HepG2 (cell line): ENCODE measurements at regions not wholly inside any gene's neighbourhood (a gene's known extent, or its start where the extent isn't known, plus 50 kb on each side); places are given as distances from the start of the nearest gene placed in this dataset.

Experiments used
- FOSL1 ChIP-seq: sonication (generic); formaldehyde crosslinking; IDR thresholded peaks from 2 replicates; pipeline ENCODE4 v1.9.0; 2021; ENCODE audit warnings: missing genetic modification reagents, borderline replicate concordance
- FOXP1 ChIP-seq, 2 experiments: fragments of 450-650 bp in 1 of 2; IDR thresholded peaks; 2 replicates each; pipeline ENCODE4 v1.6.1; 2017 to 2018; ENCODE audit warnings: antibody characterized with exemption in 1 of 2
- JUNB ChIP-seq: sonication (generic); formaldehyde crosslinking; IDR thresholded peaks from 2 replicates; pipeline ENCODE4 v1.8.0; 2022; ENCODE audit warnings: missing genetic modification reagents, mild to moderate bottlenecking, borderline replicate concordance
- KDM5A ChIP-seq: fragments of 200-600 bp; sonication (generic); IDR thresholded peaks from 2 replicates; pipeline ENCODE4 v1.7.0; 2018; ENCODE audit warnings: antibody characterized with exemption, mild to moderate bottlenecking, low read length, borderline replicate concordance
- KLF9 ChIP-seq: IDR thresholded peaks from 2 replicates; pipeline ENCODE4 v1.6.1; 2016; ENCODE audit warnings: low read depth
- MAFF ChIP-seq: IDR thresholded peaks from 2 replicates; pipeline ENCODE4 v1.6.1; 2011; ENCODE audit warnings: low read depth, low read length, improper control_type of control experiment
- MAZ ChIP-seq, 2 experiments: sonication (generic) in 1 of 2; formaldehyde crosslinking in 1 of 2; IDR thresholded peaks; 2 replicates each; pipeline versions ENCODE4 v1.5.0 to v1.6.1; 2012 to 2020; ENCODE audit warnings: low read depth in 2 of 2, mild to moderate bottlenecking in 2 of 2, borderline replicate concordance in 1 of 2, improper control_type of control experiment in 1 of 2, low read length in 1 of 2, missing genetic modification reagents in 1 of 2, moderate library complexity in 1 of 2
- MYC ChIP-seq: sonication (generic); formaldehyde crosslinking; IDR thresholded peaks from 2 replicates; pipeline ENCODE4 v1.9.0; 2021; ENCODE audit warnings: missing genetic modification reagents, borderline replicate concordance
- NBN ChIP-seq: fragments of 450-650 bp; conservative IDR thresholded peaks from 2 replicates; pipeline ENCODE4 v1.6.1; 2017
- NFRKB ChIP-seq: fragments of 450-650 bp; IDR thresholded peaks from 2 replicates; pipeline ENCODE4 v1.6.1; 2017
- NR3C1 ChIP-seq: sonication (generic); formaldehyde crosslinking; IDR thresholded peaks from 2 replicates; pipeline ENCODE4 v1.4.0; 2020; ENCODE audit warnings: missing genetic modification reagents
- POGK ChIP-seq: sonication (generic); formaldehyde crosslinking; conservative IDR thresholded peaks from 2 replicates; pipeline ENCODE4 v1.8.0; 2022; ENCODE audit warnings: mild to moderate bottlenecking, moderate library complexity, missing genetic modification reagents
- SMC3 ChIP-seq: IDR thresholded peaks from 2 replicates; pipeline ENCODE4 v1.6.1; 2011; ENCODE audit warnings: low read length, improper control_type of control experiment
- TEF ChIP-seq: sonication (generic); formaldehyde crosslinking; IDR thresholded peaks from 2 replicates; pipeline ENCODE4 v1.5.0; 2020; ENCODE audit warnings: missing genetic modification reagents
- TGIF2 ChIP-seq: IDR thresholded peaks from 2 replicates; pipeline ENCODE4 v1.6.1; 2016; ENCODE audit warnings: control low read depth, missing compliant biosample characterization
- ZC3H13 ChIP-seq: sonication (generic); formaldehyde crosslinking; IDR thresholded peaks from 2 replicates; pipeline ENCODE4 v1.8.1; 2023; ENCODE audit warnings: mild to moderate bottlenecking, missing genetic modification reagents, moderate library complexity
- ZNF549 ChIP-seq: sonication (generic); formaldehyde crosslinking; IDR thresholded peaks from 2 replicates; pipeline ENCODE4 v1.5.0; 2020; ENCODE audit warnings: missing genetic modification reagents
- ZNF598 ChIP-seq: sonication (generic); formaldehyde crosslinking; IDR thresholded peaks from 2 replicates; pipeline ENCODE4 v1.5.1; 2020; ENCODE audit warnings: mild to moderate bottlenecking, missing genetic modification reagents, borderline replicate concordance
- TF ChIP-seq, protein P1 (sequence below): IDR thresholded peaks from 2 replicates; pipeline ENCODE4 v1.6.1; 2016; ENCODE audit warnings: low read depth, borderline replicate concordance
- TF ChIP-seq, protein P2 (sequence below): sonication (generic); formaldehyde crosslinking; IDR thresholded peaks from 2 replicates; pipeline ENCODE4 v1.4.0; 2020; ENCODE audit warnings: missing genetic modification reagents
- TF ChIP-seq, protein P3 (sequence below): sonication (generic); formaldehyde crosslinking; IDR thresholded peaks from 2 replicates; pipeline ENCODE4 v1.8.1; 2023; ENCODE audit warnings: mild to moderate bottlenecking, missing genetic modification reagents, borderline replicate concordance

DNA sequence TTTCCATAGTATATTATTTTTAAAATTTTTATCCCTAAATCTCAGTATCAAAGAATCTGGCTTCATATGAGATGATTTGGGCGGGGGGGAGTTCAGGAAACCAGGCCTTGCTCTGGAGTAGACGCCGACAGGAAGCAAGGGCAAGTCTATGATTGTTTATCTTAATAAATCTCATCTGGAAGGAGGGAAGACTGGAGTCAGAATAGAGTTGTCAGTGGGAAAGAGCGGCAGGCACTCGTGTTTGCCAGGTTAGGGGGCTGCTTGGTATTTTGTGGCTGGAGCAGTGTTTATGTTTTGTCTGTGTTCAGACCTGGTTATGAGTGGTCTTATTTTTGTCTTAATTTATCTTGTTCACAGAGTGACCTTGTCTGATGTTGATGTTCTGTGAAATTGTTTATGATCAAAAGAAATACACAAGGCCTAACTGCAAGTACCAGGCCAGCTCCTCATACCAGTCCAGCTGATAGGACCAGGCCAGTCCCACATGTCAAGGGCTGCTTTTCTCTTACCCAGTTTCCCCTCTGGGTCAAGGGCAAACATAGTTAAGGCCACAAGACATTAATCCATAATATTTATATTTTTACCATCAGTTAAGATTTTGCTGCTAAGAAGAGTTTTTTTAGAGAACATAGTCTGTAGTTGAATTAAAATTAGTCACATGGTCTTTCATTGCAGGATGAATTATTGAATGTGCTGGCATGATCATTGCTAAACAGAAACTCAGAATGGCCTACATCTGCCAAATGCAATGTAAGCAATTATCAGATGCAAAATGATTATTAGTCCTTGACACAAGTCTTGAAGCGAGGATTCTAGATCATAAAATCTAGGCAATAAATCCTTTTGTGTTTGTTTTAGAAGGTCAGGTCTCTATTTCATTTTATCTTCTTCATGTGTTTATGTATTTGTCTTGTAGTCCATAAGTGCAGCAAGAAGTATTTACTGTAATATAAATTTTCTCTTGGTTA is 176.5 kb downstream of the GASK1B start (continued):
- TF ChIP-seq SMC3 (no peak), MAZ (IDR thresholded peaks at IDR 0.05; ENCODE audit: borderline replicate concordance, low read depth, low read length) (no peak), MAZ (CRISPR knock-in tag; IDR thresholded peaks at IDR 0.05; ENCODE audit: low read depth) (no peak), TEF (no peak), ZNF598 (no peak), NFRKB (no peak), MAFF (peak; percentile 40; the same call in 1 of the 2 replicates), KLF9 (CRISPR knock-in tag) (no peak), FOXP1 (IDR thresholded peaks at IDR 0.05) (no peak), FOXP1 (CRISPR knock-in tag; IDR thresholded peaks at IDR 0.05) (no peak), KDM5A (no peak), POGK (CRISPR knock-in tag) (no peak), JUNB (CRISPR knock-in tag) (no peak), FOSL1 (CRISPR knock-in tag) (no peak), ZNF549 (CRISPR knock-in tag) (no peak), MYC (no peak), NBN (no peak), NR3C1 (CRISPR knock-in tag) (no peak), TGIF2 (CRISPR knock-in tag) (no peak), ZC3H13 (no peak)
- TF ChIP-seq, protein P1, sequence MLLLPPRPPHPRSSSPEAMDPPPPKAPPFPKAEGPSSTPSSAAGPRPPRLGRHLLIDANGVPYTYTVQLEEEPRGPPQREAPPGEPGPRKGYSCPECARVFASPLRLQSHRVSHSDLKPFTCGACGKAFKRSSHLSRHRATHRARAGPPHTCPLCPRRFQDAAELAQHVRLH, result no peak
- TF ChIP-seq, protein P2, sequence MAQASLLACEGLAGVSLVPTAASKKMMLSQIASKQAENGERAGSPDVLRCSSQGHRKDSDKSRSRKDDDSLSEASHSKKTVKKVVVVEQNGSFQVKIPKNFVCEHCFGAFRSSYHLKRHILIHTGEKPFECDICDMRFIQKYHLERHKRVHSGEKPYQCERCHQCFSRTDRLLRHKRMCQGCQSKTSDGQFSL (CRISPR knock-in tag), result no peak
- TF ChIP-seq, protein P3, sequence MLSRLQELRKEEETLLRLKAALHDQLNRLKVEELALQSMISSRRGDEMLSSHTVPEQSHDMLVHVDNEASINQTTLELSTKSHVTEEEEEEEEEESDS (CRISPR knock-in tag), result no peak
